Activated naive CD8-positive, alpha-beta T cell treated with anti-CD3 and anti-CD28 coated beads, Interleukin-2, amount 50 U/mL, for 24 hours (primary cell): ENCODE measurements at regions not wholly inside any gene's neighbourhood (a gene's known extent, or its start where the extent isn't known, plus 50 kb on each side); places are given as distances from the start of the nearest gene placed in this dataset.
A peak's percentile ranks its signal among the peaks of the same experiment; 100 is the strongest.

Source experiments
- ATAC-seq: fragments of 150-1000 bp; cut with Tn5 transposase; one replicate; pipeline ENCODE4 v1.10.0; 2021
- DNase-seq: peaks from one replicate; pipeline ENCODE4 v3.0.0; 2021
- H3K27ac Mint-ChIP-seq: one replicate; pipeline ENCODE4 v1.8.0; 2021; ENCODE audit warnings: mild to moderate bottlenecking, mixed read lengths
- H3K27me3 Mint-ChIP-seq: one replicate; pipeline ENCODE4 v1.8.0; 2021; ENCODE audit warnings: mixed read lengths
- H3K36me3 Mint-ChIP-seq: one replicate; pipeline ENCODE4 v1.8.0; 2021; ENCODE audit warnings: low read depth, mixed read lengths
- H3K4me1 Mint-ChIP-seq: one replicate; pipeline ENCODE4 v1.8.0; 2021; ENCODE audit warnings: mixed read lengths
- H3K4me3 Mint-ChIP-seq: one replicate; pipeline ENCODE4 v1.8.0; 2021; ENCODE audit warnings: mild to moderate bottlenecking, moderate library complexity, mixed read lengths
- H3K9me3 Mint-ChIP-seq: one replicate; pipeline ENCODE4 v1.8.0; 2021; ENCODE audit warnings: mixed read lengths

DNA sequence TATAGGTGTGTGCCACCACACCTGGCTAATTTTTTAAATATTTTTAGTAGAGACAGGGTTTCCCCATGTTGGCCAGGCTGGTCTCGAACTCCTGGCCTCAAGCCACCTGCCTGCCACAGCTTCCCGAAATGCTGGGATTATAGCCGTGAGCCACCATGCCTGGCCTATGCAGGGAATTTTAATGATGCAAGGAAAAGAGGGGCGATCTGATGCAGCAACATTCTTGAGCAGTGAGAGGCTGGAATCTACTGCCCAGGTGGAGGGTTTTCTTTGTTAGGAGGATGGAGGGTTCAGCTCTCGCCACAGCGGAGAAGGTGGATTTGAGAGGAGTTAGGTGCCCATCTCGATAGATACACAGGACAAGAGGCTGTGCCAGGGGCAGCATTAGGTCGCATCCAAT lies 332.3 kb downstream of the GATA3 start:
- H3K27me3 Mint-ChIP-seq: peaks cover 2% of the 10 kb centered on the region
- DNase-seq (no peak), ATAC-seq (no peak)
- H3K4me3 Mint-ChIP-seq: no peak overlapping the region
- H3K27ac Mint-ChIP-seq: no peak overlapping the region
- H3K4me1 Mint-ChIP-seq: no peaks in the 10 kb centered on the region
- no peaks in the 10 kb centered on the region for H3K36me3 Mint-ChIP-seq
- no peaks in the 10 kb centered on the region for H3K9me3 Mint-ChIP-seq

DNA sequence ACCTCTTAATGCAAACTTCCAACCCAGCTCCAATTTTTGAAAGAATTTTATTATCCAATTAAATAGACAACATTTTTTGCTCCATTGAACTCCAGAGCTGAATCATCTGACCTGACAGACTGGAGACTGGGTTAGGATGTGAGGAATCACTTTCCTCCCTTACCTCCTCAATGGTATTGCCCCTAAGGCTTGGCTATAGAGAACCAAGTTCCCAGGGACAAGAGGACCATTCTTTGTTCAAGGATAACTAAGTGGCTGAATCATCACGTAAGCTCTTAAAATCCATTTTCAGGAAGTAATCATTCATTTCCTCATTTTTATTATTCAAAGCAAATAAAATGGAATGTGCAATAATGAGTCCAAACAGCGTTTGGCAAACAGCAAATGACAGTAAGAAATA lies 335.1 kb downstream of the GATA3 start:
- DNase-seq: no peak
- Mint-ChIP-seq H3K9me3 (no peaks in the 10 kb centered on the region), H3K27ac (no peak overlapping the region), H3K27me3 (peaks cover 2% of the 10 kb centered on the region), H3K36me3 (no peaks in the 10 kb centered on the region), H3K4me3 (no peak overlapping the region), H3K4me1 (no peaks in the 10 kb centered on the region)
- no peak for ATAC-seq

DNA sequence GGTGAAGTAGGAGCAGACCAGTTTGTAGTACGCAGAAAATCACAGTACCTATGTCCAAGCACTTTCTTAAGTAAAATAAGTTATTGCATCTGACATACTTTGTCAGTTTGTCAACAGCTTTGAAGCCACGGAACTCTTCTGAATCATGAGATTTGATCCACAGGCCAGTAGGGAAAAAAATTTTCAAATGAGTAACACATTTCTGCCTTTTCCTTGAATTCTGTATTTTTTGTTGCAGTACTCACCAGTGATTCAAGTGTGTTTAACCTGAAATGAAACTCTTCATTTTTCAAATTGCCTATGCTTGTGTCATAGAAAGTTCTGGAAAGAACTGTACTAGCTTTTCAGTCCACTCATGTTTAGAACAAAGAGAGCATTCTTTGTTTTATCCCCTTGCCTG lies 337.7 kb downstream of the GATA3 start:
- H3K27me3 Mint-ChIP-seq: peaks cover 3% of the 10 kb centered on the region
- peaks cover 8% of the 10 kb centered on the region for H3K4me1 Mint-ChIP-seq
- no peak overlapping the region for H3K4me3 Mint-ChIP-seq
- DNase-seq (no peak), ATAC-seq (no peak)
- no peak overlapping the region for H3K27ac Mint-ChIP-seq
- H3K36me3 Mint-ChIP-seq: no peaks in the 10 kb centered on the region
- peaks cover 4% of the 10 kb centered on the region for H3K9me3 Mint-ChIP-seq

DNA sequence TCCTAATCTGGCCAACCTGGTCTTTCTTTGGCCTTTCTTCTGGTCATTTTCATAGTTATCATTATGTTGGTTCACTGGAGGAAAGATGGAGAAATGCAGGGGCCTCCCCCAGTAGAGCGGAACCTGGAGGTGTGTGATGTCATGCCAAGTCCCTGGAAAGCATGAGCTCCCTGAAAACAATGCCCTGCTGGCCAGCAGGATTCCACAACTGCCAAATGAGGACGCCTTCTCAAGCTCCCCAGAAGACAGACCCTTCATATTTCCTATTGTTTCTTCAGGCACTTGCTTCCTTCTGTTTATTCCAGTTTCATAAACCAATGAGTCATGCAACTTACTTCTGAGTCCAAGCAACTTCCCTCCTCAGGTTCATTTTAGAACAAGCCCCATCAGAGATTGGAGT lies 339.0 kb downstream of the GATA3 start:
- DNase-seq (no peak), ATAC-seq (no peak)
- Mint-ChIP-seq H3K9me3 (peaks cover 7% of the 10 kb centered on the region), H3K27ac (no peak overlapping the region), H3K4me3 (no peak overlapping the region), H3K36me3 (no peaks in the 10 kb centered on the region), H3K27me3 (peaks cover 3% of the 10 kb centered on the region), H3K4me1 (peaks cover 11% of the 10 kb centered on the region)

DNA sequence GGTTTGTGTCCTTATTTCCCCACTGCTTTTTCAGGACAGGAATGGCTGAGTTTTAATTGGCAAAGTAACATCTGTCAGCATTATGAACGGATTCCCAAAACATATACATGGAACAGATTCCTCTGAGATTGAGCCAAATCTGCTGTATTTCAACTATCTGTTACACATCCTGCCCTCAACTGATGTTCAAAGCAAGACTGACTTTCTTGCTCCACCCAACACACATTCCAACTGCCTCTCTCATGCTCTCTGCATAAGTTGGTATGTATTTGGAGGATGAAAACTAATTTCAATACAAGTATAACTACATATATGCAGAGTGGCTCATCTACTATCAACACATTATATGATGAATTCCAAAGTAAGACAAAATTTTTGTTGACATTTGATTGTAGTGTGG lies 342.2 kb downstream of the GATA3 start:
- no peak for ATAC-seq
- peaks cover 28% of the 10 kb centered on the region for H3K4me1 Mint-ChIP-seq
- no peak overlapping the region for H3K4me3 Mint-ChIP-seq
- no peak overlapping the region for H3K27ac Mint-ChIP-seq
- peaks cover 7% of the 10 kb centered on the region for H3K9me3 Mint-ChIP-seq
- H3K27me3 Mint-ChIP-seq: peaks cover 3% of the 10 kb centered on the region
- no peak for DNase-seq
- H3K36me3 Mint-ChIP-seq: no peaks in the 10 kb centered on the region

DNA sequence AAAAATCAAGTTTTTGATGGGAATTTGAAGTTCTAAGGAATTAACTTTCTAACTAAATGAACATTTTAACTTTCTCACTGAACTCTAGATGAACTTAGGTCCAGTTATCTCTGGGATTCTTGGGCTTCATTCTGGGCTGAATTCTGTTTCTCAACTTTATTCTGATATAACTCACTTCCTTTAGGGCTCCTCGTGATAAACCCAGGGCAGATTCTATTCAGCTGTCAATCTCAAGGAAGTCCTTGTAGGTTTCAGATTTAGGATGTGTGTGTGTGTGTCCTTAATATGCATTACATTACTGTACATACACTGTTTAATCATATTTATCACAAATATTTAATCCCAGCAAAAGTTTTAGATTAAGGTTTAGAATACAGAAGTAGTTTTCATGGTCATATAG lies 344.3 kb downstream of the GATA3 start:
- ATAC-seq (no peak), DNase-seq (no peak)
- peaks cover 3% of the 10 kb centered on the region for H3K27me3 Mint-ChIP-seq
- peaks cover 49% of the 10 kb centered on the region for H3K4me1 Mint-ChIP-seq
- H3K27ac Mint-ChIP-seq: no peak overlapping the region
- no peaks in the 10 kb centered on the region for H3K36me3 Mint-ChIP-seq
- H3K9me3 Mint-ChIP-seq: peaks cover 7% of the 10 kb centered on the region
- no peak overlapping the region for H3K4me3 Mint-ChIP-seq

DNA sequence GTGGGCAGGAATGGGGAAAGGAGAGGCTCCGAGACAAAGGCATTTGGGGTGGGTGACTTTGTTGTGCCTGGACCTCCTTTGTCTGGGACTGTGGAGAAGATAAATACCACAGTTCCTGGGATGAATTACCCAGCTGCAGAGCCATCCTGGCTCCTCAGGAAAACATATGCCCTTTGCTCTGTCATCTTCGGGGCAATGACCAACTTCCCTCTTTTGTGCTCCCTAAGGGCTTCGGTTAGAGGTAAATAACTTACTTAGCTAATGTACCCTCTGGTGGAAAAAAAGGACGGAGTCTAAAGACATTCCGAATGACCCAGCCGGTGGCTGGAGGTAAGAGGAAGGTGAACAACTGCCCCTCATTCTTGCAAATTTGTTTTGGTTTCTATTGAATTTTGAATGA lies 345.7 kb downstream of the GATA3 start:
- Mint-ChIP-seq H3K4me1 (peaks cover 61% of the 10 kb centered on the region), H3K9me3 (peaks cover 5% of the 10 kb centered on the region), H3K27ac (no peak overlapping the region), H3K27me3 (peaks cover 3% of the 10 kb centered on the region), H3K36me3 (no peaks in the 10 kb centered on the region), H3K4me3 (no peak overlapping the region)
- DNase-seq (no peak), ATAC-seq (no peak)

DNA sequence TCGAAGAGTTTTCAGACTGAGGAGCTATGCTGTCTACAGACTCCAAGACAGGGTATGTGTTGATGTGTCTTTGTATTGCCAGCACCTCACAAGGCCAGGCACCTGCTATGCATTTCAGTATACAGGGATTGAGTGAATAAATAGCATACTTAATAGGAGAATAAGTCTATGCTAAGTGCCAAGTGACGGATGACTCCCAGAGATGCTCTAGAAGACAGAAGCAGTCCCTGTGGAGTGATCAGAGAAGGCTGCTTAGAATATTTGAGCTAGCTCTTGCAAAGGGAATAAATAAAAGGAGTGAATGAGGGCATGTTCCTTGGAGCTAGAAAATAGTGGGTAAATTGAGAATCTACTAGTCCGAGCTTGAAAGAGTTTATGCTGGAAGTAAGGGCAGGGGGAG lies 346.4 kb downstream of the GATA3 start:
- no peaks in the 10 kb centered on the region for H3K36me3 Mint-ChIP-seq
- peaks cover 67% of the 10 kb centered on the region for H3K4me1 Mint-ChIP-seq
- H3K9me3 Mint-ChIP-seq: peaks cover 3% of the 10 kb centered on the region
- ATAC-seq (no peak), DNase-seq (no peak)
- peaks cover 3% of the 10 kb centered on the region for H3K27me3 Mint-ChIP-seq
- H3K27ac Mint-ChIP-seq: peak overlapping the region; percentile 95
- H3K4me3 Mint-ChIP-seq: no peak overlapping the region

DNA sequence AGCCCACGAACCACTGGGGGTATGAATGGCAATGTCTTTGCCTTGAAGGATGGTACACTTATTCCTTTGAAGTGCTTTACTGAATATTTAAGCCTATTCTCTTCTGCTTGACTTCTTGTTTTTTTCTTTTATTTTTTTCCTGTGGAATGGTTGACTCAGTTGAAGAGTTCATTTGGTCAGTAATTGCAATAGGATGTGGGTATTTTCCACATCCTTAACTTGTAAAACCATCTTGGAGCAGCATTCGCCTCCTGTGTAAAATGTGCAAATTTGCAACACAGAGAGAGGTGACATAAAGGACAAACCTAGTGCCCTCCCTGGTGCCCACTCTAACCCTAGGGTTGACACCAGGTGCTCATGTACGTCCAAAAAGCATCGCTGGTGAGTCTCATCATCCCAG lies 347.0 kb downstream of the GATA3 start:
- Mint-ChIP-seq H3K27me3 (peaks cover under 1% of the 10 kb centered on the region), H3K9me3 (peaks cover 3% of the 10 kb centered on the region), H3K27ac (peak overlapping the region; percentile 95), H3K4me1 (peaks cover 70% of the 10 kb centered on the region), H3K36me3 (no peaks in the 10 kb centered on the region), H3K4me3 (no peak overlapping the region)
- ATAC-seq (no peak), DNase-seq (no peak)

DNA sequence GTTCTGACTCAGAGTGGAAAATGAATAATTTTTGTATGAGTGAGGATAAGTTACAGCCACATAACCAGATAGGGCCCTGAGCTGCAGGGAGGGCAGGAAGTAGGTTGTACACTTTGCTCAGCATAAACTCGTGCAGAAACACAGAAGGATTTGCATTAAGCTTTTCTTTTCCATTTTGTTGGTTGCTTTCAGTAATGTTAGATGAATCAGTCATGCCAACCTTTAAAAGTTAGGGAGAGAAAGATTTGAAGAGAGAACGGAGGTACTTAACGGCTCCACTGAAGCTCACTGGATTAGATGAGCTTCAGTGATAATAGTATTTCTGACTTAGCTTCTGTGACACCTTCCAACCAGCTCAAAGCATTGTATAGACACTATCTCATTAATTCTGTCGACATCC lies 348.1 kb downstream of the GATA3 start:
- Mint-ChIP-seq H3K4me3 (peak overlapping the region; percentile 50), H3K36me3 (no peaks in the 10 kb centered on the region), H3K4me1 (peaks cover 74% of the 10 kb centered on the region), H3K27ac (peak overlapping the region; percentile 95), H3K27me3 (no peaks in the 10 kb centered on the region), H3K9me3 (peaks cover 3% of the 10 kb centered on the region)
- peak; percentile 41 for DNase-seq
- ATAC-seq: peak; percentile 98

DNA sequence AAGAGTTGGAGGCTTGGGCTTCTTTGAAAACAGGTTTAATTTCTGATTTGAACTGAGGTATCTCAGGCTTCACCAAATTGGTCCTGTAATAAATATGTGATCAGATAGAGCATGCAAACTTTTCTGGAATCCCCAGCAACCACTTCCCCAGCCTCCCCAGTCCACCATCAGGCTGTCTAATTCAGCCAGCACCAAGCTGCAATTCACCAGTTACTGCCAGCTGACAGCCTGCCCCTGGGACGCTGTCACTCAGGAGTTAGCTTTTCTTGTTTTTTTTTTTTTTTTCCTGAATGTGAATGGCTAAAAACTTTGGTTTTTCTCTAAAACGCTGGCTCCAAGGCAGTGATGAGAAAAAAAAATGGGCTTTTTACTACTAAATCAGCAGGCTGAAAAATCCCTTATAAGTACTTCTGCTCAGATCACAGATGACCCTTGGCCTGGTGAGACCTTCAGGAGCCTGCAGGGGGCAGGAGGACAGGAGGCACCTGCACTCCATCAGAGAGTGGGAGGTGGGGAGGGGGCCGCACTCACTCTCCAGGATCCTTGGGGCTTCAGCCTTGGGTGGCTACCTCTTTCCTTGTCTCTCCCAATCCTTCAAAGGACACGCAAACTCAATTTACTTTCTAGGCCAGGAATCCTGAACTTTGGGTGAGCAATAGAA lies 349.4 kb downstream of the GATA3 start:
- no peak for ATAC-seq
- Mint-ChIP-seq H3K4me3 (peak overlapping the region; percentile 74), H3K27ac (peak overlapping the region; percentile 95), H3K9me3 (no peaks in the 10 kb centered on the region), H3K4me1 (peaks cover 71% of the 10 kb centered on the region), H3K27me3 (no peaks in the 10 kb centered on the region), H3K36me3 (no peaks in the 10 kb centered on the region)
- peak; percentile 22 for DNase-seq

DNA sequence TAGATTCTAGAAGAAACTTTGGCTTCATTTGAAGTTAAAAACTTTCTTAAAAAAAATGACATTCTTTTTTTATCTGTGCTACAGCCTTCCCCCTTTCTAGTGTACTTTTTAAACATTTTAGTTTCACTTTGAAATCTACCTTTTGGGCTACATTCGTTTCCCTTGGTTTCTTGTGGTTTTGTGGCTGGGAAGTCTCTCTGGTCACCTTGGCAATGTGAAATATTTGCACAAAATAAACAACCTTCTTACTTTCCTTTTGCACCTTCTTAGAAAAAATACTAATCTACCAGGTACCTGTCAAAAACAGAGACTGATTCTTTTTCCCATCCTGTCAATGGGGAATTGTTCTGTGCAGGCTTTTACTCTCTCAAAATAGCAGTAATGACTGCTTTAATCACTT lies 350.2 kb downstream of the GATA3 start:
- H3K4me3 Mint-ChIP-seq: peak overlapping the region; percentile 74
- ATAC-seq (no peak), DNase-seq (peak; percentile 10)
- H3K27ac Mint-ChIP-seq: peak overlapping the region; percentile 95
- peaks cover 69% of the 10 kb centered on the region for H3K4me1 Mint-ChIP-seq
- H3K9me3 Mint-ChIP-seq: no peaks in the 10 kb centered on the region
- H3K36me3 Mint-ChIP-seq: no peaks in the 10 kb centered on the region
- H3K27me3 Mint-ChIP-seq: no peaks in the 10 kb centered on the region

DNA sequence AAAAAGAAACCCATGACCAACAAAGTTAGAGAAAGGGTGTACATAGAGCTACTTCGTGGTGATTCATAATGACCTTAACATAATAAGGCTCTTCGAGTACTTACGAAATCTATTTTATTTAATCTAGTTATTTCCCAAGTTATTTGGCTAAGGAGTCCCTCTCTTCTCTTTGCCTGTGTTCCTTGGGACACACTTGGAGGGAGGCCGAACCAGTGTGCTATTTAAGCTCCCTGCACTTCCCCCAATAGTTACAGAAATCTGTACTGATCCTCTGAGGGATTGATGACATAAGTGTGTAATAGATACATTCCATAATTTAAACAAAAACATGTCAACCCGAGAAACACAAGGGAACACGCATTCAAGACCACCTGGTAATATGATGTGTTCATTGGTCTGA lies 351.1 kb downstream of the GATA3 start:
- H3K36me3 Mint-ChIP-seq: no peaks in the 10 kb centered on the region

DNA sequence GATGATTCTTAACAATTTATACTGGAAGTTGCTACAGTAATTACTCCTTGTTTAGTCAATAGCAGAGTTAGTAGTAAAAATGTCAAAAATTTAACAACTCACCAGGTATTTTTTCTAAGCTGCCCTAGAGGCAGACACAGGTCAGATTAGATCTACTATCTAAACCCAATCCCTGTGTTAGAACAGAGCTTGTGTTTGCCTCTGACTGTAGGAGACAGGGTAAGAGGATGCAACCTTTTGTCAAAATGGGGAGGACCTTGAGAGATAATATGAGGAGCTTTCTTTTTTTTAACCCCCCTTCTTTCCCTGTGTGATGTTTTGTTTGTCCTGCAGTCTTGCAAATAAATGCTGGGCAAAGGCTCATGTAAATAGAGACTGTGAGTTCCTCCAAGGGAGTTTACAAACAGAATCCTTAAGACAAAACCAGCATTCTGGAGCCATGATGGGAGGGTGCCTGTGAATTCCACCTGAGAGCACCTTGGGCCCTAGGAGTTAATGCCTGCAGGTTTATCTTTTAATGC lies 353.1 kb downstream of the GATA3 start:
- H3K27me3 Mint-ChIP-seq: peaks cover 2% of the 10 kb centered on the region
- H3K4me1 Mint-ChIP-seq: peaks cover 47% of the 10 kb centered on the region
- no peak overlapping the region for H3K27ac Mint-ChIP-seq
- no peak overlapping the region for H3K4me3 Mint-ChIP-seq
- ATAC-seq (no peak), DNase-seq (no peak)
- H3K36me3 Mint-ChIP-seq: no peaks in the 10 kb centered on the region
- no peaks in the 10 kb centered on the region for H3K9me3 Mint-ChIP-seq

More for the DNA sequence above, 351.1 kb downstream of the GATA3 start:
- DNase-seq (no peak), ATAC-seq (no peak)
- Mint-ChIP-seq H3K27me3 (peaks cover 2% of the 10 kb centered on the region), H3K4me1 (peaks cover 67% of the 10 kb centered on the region), H3K4me3 (no peak overlapping the region), H3K27ac (peak overlapping the region; percentile 95), H3K9me3 (no peaks in the 10 kb centered on the region)

DNA sequence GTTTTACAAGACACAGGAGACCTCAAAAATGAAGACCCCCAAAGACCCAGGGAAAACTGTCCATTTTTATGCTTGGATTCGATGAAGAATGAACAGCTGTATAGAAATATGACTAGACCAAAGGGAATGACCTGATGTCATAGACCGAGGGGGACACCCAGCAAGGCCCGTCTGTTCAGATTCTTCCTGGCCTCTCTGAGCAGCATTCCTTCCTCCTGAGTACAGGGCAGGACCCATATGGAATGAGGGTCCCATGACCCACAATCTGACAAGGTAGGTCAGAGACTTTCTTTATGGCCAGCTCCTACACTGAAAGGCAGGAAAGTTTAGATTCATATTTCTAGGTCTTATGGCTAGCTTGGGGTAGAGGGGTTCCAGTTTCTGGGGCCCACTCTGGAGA lies 356.0 kb downstream of the GATA3 start:
- ATAC-seq (no peak), DNase-seq (no peak)
- H3K4me3 Mint-ChIP-seq: no peak overlapping the region
- peaks cover 2% of the 10 kb centered on the region for H3K27me3 Mint-ChIP-seq
- H3K9me3 Mint-ChIP-seq: no peaks in the 10 kb centered on the region
- no peak overlapping the region for H3K27ac Mint-ChIP-seq
- H3K36me3 Mint-ChIP-seq: no peaks in the 10 kb centered on the region
- peaks cover 20% of the 10 kb centered on the region for H3K4me1 Mint-ChIP-seq

DNA sequence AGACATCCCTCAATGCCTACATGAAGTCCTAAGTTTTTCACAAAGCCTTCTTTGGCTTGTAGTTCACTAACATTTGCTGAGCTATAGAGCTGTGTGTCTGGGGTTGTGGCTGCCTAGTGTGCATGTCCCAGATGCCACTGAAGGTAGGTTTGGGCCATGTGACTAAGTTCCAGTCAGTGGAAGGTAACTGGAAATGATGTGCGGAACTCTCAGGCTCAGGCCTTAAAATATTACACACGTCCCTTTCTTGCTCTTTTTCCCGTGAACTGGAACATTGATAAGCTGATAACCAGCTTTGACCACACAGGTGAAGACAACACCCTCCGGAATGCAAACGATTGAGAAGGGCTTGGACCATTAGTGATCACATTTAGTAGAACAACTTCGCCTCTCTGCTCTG lies 358.1 kb downstream of the GATA3 start:
- H3K36me3 Mint-ChIP-seq: no peaks in the 10 kb centered on the region
- ATAC-seq (no peak), DNase-seq (no peak)
- no peaks in the 10 kb centered on the region for H3K9me3 Mint-ChIP-seq
- H3K4me1 Mint-ChIP-seq: peaks cover 25% of the 10 kb centered on the region
- no peak overlapping the region for H3K27ac Mint-ChIP-seq
- no peak overlapping the region for H3K4me3 Mint-ChIP-seq
- H3K27me3 Mint-ChIP-seq: peaks cover 2% of the 10 kb centered on the region
